ENCODE measurements at regions not wholly inside any gene's neighbourhood (a gene's known extent, or its start where the extent isn't known, plus 50 kb on each side); places are given as distances from the start of the nearest gene placed in this dataset.
"Not testable (repeated sequence)": the region's sequence is repeated elsewhere in the genome, so short reads cannot be mapped to it uniquely, and the experiment has no call there.

DNA sequence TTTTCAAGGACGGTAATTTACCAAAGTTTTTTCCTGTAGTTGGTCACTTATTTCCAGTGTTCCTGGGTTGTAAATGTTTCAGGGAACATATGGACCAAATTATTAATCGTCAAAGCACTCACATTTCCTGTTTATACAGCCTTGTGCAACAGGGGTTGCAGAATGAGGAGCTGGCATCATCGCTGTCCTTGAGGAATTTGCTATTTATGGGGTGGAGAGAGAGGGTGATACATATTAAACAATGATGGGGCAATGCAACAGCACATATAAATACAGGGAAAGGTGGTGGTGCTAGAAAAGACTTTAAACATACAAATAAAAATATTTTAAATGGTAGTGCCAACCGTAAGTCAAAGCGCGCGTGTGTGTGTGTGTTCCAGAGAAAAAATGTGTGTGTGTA is 369.8 kb downstream of the NPHP4 start:
- H3K4me3 ChIP-seq (ENCODE audit: low read length), result no peak overlapping the region
- no peak for DNase-seq (ENCODE audit: low read depth, low spot score)

DNA sequence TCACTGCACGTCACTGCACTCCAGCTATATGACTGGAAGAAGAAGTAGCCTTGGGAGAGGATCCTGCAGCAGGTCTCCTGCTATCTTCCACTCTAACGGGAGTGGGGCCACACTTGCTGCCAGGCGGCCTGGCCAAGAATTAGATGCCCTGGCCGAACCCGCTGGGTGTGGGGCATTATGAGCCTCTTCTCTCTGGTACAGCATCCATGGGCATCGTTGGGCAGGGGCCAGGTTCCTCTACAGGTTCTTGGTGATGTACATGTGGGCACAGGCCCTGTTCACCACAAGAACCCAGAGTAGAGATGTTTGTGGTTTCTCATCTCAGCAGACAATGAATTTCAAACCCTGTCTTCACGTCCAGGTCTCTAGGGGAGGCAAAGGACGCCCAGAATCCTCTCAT is 370.5 kb downstream of the NPHP4 start:
- H3K4me3 ChIP-seq (ENCODE audit: low read length), result no peak overlapping the region

DNA sequence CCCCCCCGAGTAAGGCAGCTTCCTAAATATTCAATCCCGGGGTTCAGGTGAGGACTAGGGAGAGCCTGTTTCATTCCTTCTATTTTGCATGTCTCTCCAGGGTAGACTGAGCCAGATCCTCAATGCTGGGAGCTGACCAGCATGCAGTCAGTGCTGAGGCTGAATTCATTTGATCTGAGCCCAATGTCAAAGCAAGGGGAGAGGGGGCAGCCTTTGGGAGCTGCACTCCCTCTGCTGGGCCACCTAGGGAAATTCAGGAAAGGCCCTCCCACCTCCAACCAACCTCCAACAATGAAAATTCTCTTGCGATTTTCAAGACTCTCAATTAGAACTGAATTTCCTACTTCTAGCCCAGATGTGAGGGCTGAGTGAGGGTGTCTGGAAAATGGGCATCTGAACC is 371.2 kb downstream of the NPHP4 start:
- no peak for DNase-seq (ENCODE audit: low read depth, low spot score)
- H3K4me3 ChIP-seq (ENCODE audit: low read length), result no peak overlapping the region

More for the DNA sequence above, 370.5 kb downstream of the NPHP4 start:
- no peak for DNase-seq (ENCODE audit: low read depth, low spot score)

DNA sequence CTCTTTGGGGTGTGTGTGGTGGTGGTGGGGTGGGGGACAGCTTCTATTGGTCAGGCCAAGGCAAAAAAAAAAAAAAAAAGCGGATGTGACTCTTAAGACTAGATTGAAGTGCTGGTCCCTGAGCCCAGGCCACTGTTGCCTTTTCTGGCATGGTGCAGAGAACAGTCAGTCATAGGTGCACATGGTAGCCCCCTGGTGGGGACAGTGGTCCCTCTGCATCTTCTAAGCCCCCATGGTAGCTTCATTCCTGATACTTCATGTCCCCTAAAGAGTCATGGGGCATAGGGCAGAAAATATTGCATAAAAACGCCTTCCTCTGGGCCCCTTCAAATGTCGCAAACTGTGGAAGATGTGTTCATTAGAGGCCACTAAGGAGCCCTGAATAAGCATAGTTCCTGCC is 371.8 kb downstream of the NPHP4 start:
- DNase-seq (ENCODE audit: low read depth, low spot score), result no peak
- H3K4me3 ChIP-seq (ENCODE audit: low read length), result no peak overlapping the region

DNA sequence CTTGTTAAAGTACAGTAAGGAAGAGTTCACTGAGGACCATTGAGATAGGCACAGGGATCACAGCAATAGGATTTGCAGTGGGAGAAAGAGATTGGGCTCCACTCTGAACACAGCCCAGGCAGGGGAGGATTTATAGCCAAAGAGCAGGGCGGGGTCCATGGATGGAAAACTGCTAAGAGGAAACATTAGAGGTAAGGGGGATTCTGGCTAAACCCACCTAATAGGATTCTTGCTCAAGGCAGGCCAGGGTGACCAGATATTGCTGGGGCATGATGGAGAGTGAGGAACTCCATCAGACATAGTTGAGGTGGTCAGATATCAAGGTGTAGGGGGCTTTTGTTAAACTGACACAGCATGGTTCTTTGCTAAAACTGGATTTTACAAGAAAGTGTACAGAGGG is 372.8 kb downstream of the NPHP4 start:
- no peak for DNase-seq (ENCODE audit: low read depth, low spot score)
- H3K4me3 ChIP-seq (ENCODE audit: low read length), result no peak overlapping the region

DNA sequence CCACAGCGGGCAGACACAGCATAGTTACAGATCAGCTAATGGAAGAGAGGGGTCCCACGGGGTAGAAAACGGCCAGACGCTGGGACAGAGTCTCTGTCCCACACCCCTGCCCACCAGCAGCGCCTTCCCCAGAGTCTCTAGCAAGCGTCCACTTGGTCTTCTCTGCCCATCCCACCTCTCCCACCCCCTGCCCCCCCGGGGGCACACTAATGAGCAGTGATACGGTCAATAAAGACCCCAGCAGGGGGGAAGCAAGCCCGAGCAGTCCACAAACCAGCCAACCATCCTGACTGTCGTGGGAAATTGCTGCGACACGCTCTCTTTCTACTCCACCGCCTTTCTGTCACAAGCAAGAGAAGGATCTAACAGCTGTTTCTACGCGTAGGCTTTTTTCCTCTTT is 374.7 kb downstream of the NPHP4 start:
- no peak overlapping the region for H3K4me3 ChIP-seq (ENCODE audit: low read length)
- no peak for DNase-seq (ENCODE audit: low read depth, low spot score)

DNA sequence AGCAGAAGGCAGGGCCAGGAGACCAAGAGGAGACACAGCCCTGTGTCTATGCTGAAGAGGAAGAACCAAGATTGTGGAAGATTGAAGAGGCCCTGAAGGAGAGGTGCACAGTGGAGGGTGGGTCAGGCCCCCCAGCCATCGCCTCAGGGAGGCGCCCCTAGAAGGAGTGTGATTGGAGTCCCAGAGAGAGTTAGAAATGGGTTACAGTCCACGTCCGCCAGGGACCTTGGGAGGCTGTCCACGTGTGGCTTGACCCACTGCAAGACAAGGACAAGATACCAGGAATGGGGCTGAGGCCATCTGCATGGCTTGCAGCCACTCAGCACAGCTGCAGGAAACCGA is 375.1 kb downstream of the NPHP4 start:
- no peak for DNase-seq (ENCODE audit: low read depth, low spot score)

DNA sequence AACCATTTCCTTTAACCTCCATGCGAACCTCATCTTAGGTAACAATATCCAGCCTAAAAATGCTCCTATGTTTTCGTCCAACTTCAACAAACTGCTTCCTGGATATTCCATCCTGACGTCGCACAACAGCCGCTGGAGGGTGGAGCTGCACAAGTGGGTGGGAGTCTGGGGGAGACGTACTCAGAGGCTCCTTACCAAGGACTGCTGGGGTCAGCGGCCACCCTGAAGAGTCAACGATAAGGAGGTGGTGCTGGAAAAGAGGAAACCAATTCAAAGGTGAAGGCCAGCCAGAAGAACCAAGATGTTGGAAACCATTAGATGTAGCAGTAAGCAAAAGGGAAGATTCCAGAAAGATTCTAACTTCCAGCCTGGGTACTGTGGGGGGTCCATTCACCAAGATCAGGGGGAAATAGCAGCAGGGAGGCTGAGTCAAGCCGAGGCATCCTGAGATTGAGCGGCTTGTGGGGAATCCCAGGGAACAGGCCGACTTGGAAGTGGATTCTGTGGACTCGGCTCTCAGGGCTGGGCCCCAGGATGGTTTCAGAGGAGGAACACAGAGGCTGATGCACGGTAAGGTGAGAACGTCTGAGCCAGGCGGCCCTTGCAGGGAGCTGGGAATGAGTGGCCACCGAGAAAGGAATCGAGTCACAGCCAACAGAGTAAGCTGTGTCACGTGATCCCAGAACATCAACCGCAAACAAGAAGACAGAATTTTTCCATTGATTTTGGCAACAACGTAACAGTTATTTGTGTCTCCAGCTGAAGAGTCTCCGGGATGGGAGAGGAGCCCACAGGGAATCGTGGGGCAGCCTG is 375.7 kb downstream of the NPHP4 start:
- H3K4me3 ChIP-seq (ENCODE audit: low read length), result no peak overlapping the region
- no peak for DNase-seq (ENCODE audit: low read depth, low spot score)

More for the DNA sequence above, 375.1 kb downstream of the NPHP4 start:
- H3K4me3 ChIP-seq (ENCODE audit: low read length), result no peak overlapping the region

DNA sequence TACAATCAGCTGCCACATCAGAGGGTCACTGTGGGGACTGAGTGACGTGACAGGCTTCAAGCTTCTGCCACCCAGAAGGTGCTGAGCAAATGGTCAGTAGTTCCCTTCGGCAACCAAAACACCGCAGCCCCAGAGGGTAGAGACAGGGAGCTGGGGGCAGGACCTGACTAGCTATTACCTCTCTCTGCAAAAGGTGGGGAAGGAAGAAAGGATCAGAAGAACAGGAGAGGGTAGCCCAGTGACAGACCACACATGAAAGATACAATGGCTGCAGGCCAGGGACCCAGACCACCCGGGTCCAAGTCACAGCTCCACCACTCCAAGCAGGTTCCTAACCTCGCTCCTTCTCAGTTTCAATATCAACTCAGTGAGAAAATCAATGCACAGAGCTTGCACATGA is 377.1 kb downstream of the NPHP4 start:
- no peak for DNase-seq (ENCODE audit: low read depth, low spot score)

DNA sequence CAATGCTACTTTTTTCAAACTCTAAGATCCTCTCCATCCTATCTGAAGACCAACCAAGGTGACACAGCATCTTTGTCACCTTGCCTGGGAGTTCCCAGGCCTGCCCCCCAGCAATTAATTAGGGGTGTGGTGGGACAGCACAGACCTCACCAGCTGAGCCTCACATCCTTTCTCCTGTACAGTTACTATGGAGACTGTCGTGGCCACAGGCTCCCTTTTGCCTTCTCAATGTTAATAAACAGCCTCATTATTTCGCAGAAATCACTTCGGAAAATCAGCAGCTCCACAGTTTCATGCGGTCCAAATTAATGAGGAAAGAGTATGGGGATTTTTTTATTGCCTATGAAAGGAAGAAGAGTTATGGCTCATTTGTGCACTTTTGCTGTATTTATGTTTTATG is 378.3 kb downstream of the NPHP4 start:
- no peak for DNase-seq (ENCODE audit: low read depth, low spot score)
- H3K4me3 ChIP-seq (ENCODE audit: low read length), result no peak overlapping the region

More for the DNA sequence above, 377.1 kb downstream of the NPHP4 start:
- no peak overlapping the region for H3K4me3 ChIP-seq (ENCODE audit: low read length)

DNA sequence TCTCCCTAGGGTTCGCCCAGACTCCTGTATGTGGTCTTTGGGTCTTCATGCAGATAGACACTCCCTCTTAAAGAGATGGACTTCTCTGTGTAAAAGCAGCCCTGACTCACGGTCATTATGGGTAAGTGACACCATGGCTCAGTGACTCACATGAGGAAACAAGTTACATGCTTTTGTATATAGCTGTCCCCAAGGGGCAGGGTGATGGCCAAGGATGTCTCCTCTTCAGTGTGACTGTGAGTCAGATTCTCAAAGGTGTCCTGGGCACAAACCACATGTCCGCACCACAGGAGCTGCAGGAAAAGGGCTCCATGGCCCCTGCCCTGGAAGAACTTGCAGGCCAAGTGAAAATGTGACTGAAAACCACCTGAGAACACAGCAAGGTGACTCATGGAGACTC is 380.4 kb downstream of the NPHP4 start:
- no peak overlapping the region for H3K4me3 ChIP-seq (ENCODE audit: low read length)
- no peak for DNase-seq (ENCODE audit: low read depth, low spot score)

DNA sequence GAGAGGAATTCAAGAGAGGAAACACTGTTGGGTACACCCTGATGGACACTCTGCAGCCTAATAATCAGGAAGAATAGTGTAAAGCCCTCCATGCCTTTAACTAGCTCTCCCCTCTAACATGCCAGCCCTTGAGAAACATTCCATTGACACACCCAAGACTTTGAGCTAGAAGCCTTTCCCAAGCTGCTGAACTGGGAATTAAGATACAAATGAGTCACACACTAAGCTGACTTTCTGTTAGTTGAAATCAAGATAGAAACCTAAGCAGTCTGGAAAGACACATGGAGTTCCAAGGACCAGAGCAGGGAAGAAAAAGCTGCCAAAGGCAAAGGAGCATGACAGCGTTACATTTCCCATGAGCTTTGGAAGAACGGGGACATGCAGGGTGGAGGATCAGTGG is 380.8 kb downstream of the NPHP4 start:
- H3K4me3 ChIP-seq (ENCODE audit: low read length), result no peak overlapping the region
- no peak for DNase-seq (ENCODE audit: low read depth, low spot score)

DNA sequence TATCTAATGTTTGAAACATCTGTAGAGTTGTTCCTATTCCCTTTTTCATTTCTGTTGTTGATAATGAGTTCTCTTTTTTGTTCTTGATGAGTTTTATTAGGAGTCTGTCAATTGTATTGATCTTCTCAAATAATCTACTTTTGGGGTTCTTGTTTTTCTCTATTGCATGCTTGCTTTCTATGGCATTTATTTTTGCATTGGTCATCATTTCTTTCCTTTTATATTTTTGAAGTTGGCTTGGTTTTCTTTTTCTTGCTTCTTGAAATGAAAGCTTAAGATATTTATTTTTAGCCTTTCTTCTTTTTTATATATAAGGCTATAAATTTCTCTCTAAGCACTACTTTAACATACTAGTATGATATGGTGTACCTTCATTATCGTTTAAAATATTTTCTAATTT is 381.8 kb downstream of the NPHP4 start:
- DNase-seq (ENCODE audit: low read depth, low spot score), result no peak
- H3K4me3 ChIP-seq (ENCODE audit: low read length), result no peak overlapping the region

DNA sequence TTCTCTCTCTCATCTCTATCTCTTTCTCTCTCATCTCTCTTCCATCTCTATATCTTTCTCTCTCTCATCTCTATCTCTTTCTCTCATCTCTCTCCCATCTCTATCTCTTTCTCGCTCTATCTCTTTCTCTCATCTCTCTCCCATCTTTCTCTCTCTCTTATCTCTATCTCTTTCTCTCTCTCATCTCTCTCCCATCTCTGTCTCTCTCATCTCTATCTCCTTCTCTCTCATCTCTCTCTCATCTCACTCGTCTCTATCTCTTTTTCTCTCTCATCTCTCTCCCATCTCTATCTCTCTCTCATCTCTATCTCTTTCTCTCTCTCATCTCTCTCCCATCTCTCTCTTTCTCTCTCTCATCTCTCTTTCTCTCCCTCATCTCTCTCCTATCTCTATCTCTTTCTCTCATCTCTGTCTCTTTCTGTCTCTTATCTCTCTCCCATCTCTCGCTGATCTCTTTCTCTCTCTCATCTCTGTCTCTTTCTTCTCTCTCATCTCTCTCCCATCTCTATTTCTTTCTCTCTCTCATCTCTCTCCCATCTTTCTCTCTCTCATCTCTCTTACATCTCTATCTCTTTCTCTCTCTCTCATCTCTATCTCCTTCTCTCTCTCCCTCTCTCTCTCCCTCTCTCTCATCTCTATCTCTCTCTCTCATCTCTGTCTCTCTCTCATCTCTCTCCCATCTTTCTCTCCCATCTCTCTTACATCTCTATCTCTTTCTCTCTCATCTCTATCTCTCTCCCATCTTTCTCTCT is 388.7 kb downstream of the NPHP4 start:
- DNase-seq (ENCODE audit: low read depth, low spot score), result no peak
- H3K4me3 ChIP-seq (ENCODE audit: low read length), result no peak overlapping the region

DNA sequence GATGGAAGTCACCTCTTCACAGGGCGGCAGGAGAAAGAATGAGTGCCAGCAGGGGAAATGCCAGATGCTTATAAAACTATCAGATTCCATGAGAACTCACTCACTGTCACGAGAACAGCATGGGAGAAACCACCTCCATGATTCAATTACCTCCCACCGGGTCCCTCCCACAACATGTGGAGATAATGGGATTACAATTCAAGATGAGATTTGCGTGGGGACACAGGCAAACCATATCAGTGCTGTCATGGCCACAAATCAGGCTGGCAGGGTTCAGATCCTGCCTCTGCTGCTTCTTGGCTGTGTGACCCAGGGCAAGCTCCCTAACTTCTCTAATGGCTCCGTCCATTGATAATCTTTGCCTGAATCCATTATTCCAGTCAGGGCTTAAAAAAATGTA is 389.5 kb downstream of the NPHP4 start:
- H3K4me3 ChIP-seq (ENCODE audit: low read length); DNase-seq (ENCODE audit: low read depth, low spot score): not testable (repeated sequence)

DNA sequence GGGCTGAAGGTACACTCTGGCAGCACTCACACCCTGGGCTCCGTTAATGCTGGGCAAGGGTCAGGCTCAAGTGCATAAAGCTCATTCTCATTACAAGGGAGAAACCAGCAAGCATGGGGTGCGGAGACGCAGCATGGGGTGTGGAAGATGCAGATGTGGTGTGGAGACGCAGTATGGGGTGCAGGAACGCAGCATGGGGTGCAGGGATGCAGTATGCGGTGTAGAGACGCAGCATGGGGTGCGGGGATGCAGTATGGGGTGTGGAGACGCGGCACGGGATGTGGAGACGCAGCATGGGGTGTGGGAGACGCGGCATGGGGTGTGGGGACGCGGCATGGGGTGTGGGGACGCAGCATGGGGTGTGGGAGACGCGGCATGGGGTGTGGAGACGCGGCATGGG is 390.7 kb downstream of the NPHP4 start:
- DNase-seq (ENCODE audit: low read depth, low spot score), result no peak
- H3K4me3 ChIP-seq (ENCODE audit: low read length), result no peak overlapping the region

DNA sequence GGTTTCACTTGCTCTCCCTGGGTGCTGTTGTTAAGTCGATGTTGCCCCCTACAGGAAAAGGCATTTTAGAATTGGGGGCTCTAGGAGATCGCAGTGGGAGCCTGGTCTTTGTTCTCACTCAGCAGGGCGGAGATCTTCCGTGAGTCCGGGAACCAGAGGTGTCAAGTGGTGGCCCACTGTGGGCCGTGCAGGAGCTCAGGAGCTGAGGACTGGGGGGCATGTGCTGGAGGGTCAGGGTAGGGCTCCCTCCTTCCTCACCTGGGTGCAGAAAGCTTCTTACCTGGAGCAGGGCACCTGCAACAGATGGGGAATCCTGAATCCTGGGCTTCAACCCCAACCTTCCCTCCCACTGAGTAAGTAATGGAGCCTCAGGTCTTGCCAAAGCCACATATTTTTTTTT is 392.7 kb downstream of the NPHP4 start:
- no peak overlapping the region for H3K4me3 ChIP-seq (ENCODE audit: low read length)
- DNase-seq (ENCODE audit: low read depth, low spot score), result no peak

DNA sequence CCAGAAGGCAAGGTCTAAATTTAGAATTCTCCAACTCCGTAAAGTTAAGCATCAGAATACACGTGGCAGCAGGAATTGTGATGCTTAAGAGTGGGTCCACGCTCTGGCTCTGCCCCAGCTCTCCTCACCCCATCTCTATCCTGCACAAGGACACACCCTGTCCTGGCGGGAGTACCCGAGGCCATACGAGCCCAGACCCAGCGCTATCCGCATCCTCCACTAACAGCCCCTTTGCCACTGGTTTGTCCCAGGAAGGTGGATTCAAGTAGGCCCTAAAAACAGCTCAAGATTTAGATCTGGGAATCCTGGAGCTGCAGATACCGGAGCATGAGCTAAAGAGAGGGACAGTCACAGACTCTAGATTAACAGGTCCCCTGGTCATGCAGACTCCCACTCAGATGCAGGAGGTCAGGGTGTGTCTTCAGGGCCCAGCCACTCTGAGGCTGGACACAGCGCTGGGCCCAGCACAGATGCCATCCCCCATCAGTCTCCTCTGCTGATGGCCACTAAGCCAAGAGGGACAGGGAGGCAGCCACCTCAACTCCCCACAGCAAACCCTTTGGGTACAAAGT is 393.3 kb downstream of the NPHP4 start:
- H3K4me3 ChIP-seq (ENCODE audit: low read length), result no peak overlapping the region
- no peak for DNase-seq (ENCODE audit: low read depth, low spot score)

DNA sequence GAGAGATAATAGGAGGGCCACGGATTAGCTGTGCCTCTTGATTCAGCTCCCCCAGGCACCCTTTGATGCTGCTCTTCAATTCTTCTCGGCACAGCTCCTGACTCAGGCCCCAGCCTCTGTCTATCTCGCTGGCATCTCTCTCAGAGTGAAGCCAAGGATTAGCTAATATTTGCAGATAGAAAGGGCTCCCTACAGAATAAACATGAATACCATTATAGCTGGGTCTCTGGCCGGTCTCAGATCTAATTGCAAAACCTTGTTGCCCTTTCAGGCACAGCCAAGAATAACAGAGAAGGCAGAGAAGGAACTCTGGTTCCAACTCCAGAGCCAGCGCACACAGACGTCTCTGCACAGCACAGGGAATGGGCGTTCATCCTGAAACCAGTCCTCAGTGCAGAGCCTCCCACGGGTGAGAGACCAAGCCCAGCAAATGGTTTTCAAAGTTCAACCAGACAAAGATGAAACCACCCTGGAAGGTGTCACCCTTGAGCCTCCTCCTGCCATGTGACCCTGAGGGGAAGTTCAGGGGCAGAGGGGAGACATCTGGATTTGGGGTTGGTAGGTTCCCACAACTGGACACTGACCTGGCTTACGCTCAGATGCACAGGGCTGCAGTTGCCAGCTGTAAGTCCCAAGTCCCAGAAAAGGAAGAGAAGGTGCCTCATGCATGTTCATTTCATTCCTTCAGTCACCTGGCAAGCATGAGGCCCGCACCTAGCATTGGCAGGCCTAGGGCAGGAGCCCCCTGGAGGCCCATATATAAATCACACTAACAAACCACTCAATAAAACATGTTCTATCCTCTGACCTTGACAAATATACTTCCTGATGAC is 394.0 kb downstream of the NPHP4 start:
- DNase-seq (ENCODE audit: low read depth, low spot score), result no peak
- no peak overlapping the region for H3K4me3 ChIP-seq (ENCODE audit: low read length)
